22Rv1 (cell line): ENCODE measurements at regions not wholly inside any gene's neighbourhood (a gene's known extent, or its start where the extent isn't known, plus 50 kb on each side); places are given as distances from the start of the nearest gene placed in this dataset.

ENCODE experiments used
- H3K27ac ChIP-seq: fragments of 450-650 bp; 2 replicates; pipeline ENCODE4 v1.5.1; 2017
- ZFX ChIP-seq: fragments of 450-650 bp; IDR thresholded peaks from 2 replicates; pipeline ENCODE4 v1.6.1; 2017; ENCODE audit warnings: antibody characterized with exemption, borderline replicate concordance
- TF ChIP-seq, protein P1 (sequence below): fragments of 450-650 bp; IDR thresholded peaks from 2 replicates; pipeline ENCODE4 v1.5.1; 2017; ENCODE audit warnings: mild to moderate bottlenecking

DNA sequence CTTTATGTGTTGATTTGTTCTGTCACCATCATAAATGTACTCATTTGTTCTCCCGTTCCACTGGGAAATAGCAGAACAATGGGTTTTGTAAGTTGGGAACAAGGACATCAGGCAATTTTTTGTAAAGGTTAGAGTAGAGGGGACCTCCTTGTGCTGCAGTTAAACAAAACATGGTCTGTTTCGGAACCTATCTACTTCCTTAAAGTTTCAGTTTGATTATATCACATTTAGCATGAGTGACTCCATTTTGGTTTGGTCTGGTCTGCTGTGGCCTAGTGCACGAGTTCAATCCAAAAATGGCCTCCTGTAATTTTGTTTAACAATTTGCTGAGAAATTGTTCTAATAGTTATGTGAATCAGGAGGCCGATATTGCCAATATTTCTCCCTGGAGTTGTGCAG lies 372.7 kb downstream of the NUAK1 start:
- H3K27ac ChIP-seq, result no peak overlapping the region
- TF ChIP-seq, protein P1, sequence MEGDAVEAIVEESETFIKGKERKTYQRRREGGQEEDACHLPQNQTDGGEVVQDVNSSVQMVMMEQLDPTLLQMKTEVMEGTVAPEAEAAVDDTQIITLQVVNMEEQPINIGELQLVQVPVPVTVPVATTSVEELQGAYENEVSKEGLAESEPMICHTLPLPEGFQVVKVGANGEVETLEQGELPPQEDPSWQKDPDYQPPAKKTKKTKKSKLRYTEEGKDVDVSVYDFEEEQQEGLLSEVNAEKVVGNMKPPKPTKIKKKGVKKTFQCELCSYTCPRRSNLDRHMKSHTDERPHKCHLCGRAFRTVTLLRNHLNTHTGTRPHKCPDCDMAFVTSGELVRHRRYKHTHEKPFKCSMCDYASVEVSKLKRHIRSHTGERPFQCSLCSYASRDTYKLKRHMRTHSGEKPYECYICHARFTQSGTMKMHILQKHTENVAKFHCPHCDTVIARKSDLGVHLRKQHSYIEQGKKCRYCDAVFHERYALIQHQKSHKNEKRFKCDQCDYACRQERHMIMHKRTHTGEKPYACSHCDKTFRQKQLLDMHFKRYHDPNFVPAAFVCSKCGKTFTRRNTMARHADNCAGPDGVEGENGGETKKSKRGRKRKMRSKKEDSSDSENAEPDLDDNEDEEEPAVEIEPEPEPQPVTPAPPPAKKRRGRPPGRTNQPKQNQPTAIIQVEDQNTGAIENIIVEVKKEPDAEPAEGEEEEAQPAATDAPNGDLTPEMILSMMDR, result no peak
- TF ChIP-seq ZFX, result no peak

DNA sequence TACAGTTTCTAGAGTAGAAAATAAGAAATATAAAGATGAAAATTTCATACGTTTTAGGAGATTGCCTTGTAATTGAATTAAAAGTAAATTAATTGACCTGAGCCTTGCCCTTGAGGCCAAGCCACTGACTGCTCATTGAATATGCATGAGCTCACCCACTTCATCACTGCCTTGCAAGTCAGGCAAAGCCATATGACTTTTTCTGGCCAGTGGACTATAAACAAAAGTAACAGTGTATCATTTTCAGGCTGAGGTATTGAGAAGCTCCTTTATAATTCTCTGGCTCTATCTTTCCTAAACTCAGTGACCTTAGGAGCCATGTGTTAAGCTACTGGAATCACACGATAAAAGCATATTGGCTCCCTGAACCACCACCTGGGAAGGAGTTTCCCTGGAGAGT lies 369.3 kb downstream of the NUAK1 start:
- H3K27ac ChIP-seq, result no peak overlapping the region
- TF ChIP-seq, protein P1, result no peak
- no peak for TF ChIP-seq ZFX

DNA sequence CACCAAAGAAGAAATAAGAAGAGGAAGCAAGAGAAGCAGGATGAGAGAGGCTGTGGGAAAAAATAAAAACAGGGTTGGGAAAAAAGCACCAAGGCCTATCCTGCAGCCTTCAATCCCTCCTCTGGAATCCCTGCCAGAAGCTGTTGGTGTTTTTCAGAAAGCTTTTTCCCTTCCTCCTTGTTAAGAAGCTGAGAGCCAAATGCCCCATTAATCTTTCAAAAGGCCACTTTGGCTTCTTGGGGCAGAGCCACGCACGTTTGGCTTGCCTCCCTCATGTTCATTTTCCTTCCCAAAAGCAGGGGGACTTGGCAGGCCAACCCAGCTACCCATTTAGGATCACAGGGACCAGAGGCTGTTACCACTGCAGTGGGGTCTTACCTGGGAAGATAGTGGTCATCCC lies 365.3 kb downstream of the NUAK1 start:
- no peak overlapping the region for H3K27ac ChIP-seq
- no peak for TF ChIP-seq ZFX
- TF ChIP-seq, protein P1, result no peak

DNA sequence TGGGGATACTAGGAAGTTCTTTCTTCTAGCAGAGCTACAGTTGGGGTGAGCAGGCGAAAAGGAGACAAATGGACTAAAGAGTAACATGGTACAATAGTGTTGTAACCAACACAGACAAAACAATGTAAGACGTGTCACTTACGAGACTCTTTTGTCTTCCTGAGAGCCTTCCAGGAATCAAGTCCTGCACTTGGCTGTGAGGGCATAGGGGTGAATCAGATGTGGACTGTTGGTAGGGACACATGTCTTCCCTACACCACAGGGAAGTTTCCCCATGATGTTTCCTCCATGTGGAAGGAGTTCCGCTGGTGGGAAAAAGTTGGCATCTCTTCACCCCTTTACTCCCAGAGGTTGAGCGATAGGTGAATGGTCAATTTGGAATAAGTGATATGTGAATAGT lies 364.7 kb downstream of the NUAK1 start:
- TF ChIP-seq, protein P1, result no peak
- TF ChIP-seq ZFX, result no peak
- H3K27ac ChIP-seq, result no peak overlapping the region

DNA sequence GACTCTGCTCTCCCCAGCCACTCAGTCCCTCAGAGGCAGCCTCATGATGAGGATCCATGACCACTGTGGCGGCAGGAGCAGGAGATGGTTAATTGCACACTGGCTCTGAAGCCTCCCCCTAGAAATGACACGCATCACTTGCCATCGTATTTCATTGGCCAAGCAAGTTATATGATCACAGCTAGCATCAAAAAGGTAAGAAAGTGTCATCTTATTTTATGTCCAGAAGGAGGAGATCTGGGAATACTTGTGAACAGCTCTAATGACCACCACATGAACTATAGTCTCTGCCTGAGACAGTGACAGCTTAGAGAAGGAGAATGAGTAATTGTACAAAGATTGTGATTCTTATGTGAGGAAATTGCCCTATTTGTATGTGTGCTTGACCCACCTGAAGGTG lies 363.4 kb downstream of the NUAK1 start:
- H3K27ac ChIP-seq, result no peak overlapping the region
- no peak for TF ChIP-seq ZFX
- TF ChIP-seq, protein P1, result no peak

DNA sequence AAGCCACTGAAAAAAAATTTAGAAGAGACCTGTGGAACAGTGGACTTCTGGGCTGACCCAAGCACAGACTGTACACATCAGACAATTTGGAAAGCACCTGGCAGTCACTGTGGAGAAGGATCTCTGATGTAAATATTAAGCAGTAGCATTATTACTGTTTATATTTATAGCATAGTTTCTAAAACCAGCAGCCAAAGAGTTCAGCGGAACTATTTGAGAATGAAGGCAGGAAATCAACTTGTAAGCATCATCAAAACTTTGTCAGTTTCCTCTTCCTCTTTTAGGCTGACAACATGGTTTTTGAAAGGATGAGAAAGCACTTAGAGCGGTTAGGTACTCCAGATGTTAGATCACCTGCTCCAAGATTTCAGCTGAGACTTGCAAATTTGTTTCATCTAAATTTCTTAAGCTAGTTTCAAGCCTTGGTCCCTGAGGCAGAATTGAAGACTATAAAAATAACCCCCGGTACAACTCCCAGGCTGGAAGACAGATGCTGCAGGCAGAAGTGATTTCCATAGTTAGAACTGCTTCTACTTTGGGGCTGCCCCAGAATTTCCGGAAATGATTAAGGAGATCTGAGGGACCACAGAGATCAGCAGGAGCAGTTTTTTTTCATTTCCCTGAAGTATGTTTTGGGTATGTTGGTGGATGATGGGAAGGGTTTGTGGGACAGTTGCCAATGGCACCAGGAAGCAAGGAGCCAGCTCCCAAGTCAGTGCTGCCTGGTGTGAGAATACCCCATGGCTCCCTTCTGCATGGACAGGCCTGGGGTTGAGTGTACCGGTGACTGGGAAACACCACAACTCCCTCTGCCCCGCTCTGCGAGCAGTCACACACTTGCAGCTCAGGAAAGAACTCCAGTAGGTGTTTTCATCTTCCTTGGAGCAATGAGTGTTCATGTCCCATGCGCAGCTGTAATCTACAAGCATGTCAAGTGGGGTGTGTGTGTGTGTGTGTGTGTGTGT lies 354.5 kb downstream of the NUAK1 start:
- H3K27ac ChIP-seq, result no peak overlapping the region
- TF ChIP-seq ZFX, result no peak
- TF ChIP-seq, protein P1, result no peak

DNA sequence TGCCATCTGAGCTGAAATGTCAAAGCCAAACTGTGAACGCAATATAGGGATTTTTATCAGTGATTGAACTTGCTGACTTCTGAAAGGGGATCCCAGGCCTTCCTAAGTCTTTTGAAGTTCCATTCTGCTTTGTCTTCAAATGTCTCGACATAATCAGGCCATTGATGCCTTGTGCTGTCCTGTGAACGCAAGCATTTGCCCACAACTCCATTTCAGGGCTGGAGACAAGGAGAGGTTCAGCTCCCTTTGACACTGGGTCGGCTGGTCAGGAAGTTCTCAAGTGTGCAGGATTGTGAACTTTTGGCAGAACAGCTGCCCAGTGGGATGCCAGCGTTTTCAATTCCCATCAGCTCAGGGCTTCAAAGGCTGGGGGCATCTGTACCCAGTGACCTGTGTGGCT lies 345.3 kb downstream of the NUAK1 start:
- TF ChIP-seq, protein P1, result no peak
- TF ChIP-seq ZFX, result no peak

More for the DNA sequence above, 345.3 kb downstream of the NUAK1 start:
- H3K27ac ChIP-seq, result no peak overlapping the region
